MCF 10A (cell line): ENCODE measurements at regions not wholly inside any gene's neighbourhood (a gene's known extent, or its start where the extent isn't known, plus 50 kb on each side); places are given as distances from the start of the nearest gene placed in this dataset.
"Not testable (repeated sequence)": the region's sequence is repeated elsewhere in the genome, so short reads cannot be mapped to it uniquely, and the experiment has no call there.

Experiments
- BruUV-seq: library from RNA; stranded (reverse); fragments of 400-500 nt; replicated peaks from 2 replicates; lab custom pipeline; 2021; lab: Mats Ljungman, UMichigan
- CTCF ChIA-PET: fragments of 300-600 bp; sonication (Branson Sonifier 250); formaldehyde crosslinking; extraction: SDS; loops from one replicate; lab custom pipeline; 2021; ENCODE audit warnings: antibody characterized with exemption, inconsistent platforms; lab: Yijun Ruan, JAX
- POLR2A ChIA-PET: fragments of 300-600, 350-650 bp; sonication (Branson Sonifier 250); formaldehyde crosslinking; extraction: SDS; loops from one replicate; lab custom pipeline; 2020; ENCODE audit warnings: antibody characterized with exemption, inconsistent platforms; lab: Yijun Ruan, JAX
- DNase-seq: peaks from one replicate; pipeline ENCODE4 v3.0.0-alpha.2; 2018; ENCODE audit not compliant: unreplicated experiment
- H3K27ac Mint-ChIP-seq: one replicate; pipeline ENCODE4 v1.8.0; 2022; ENCODE audit warnings: mild to moderate bottlenecking, low read depth, mixed read lengths; ENCODE audit not compliant: unreplicated experiment
- H3K27me3 Mint-ChIP-seq: one replicate; pipeline ENCODE4 v1.8.0; 2022; ENCODE audit warnings: mixed read lengths; ENCODE audit not compliant: insufficient read depth, unreplicated experiment
- H3K36me3 Mint-ChIP-seq: one replicate; pipeline ENCODE4 v1.8.0; 2022; ENCODE audit warnings: mild to moderate bottlenecking, moderate library complexity, mixed read lengths; ENCODE audit not compliant: insufficient read depth, unreplicated experiment
- H3K4me1 Mint-ChIP-seq: one replicate; pipeline ENCODE4 v1.8.0; 2022; ENCODE audit warnings: mixed read lengths; ENCODE audit not compliant: insufficient read depth, unreplicated experiment
- H3K4me3 Mint-ChIP-seq: one replicate; pipeline ENCODE4 v1.8.0; 2022; ENCODE audit warnings: mild to moderate bottlenecking, moderate library complexity, mixed read lengths; ENCODE audit not compliant: unreplicated experiment
- H3K9me3 Mint-ChIP-seq: one replicate; pipeline ENCODE4 v1.8.0; 2022; ENCODE audit warnings: mixed read lengths; ENCODE audit not compliant: unreplicated experiment
- intact Hi-C: fragments of 100-400 bp; cut with micrococcal nuclease; formaldehyde crosslinking; loops from 2 replicates; pipeline ENCODE4 v1.14.1; 2022
- TF ChIP-seq, protein P1 (sequence below): fragments of 200-600 bp; IDR thresholded peaks from one replicate; pipeline ENCODE4 v1.8.0; 2022; ENCODE audit warnings: antibody characterized with exemption, mild to moderate bottlenecking; ENCODE audit not compliant: unreplicated experiment

DNA sequence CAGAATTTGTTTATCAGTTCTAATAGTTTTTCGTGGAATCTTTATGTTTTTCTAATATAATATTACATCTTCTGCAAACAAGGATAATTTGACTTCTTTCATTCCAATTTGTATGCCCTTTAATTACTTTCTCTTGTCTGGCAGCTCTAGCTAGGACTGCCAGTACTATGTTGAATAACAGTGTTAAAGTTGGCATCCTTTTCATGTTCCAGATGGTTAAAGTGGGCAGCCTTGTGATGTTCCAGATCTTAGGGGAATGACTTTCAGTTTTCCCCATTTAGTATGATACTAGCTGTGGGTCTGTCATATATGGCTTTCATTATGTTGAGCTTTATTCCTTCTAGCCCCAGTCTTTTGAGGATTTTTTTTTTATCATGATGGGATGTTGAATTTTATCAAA is 220.6 kb upstream of the WDFY3 start:
- Mint-ChIP-seq H3K4me3 (no peak overlapping the region), H3K36me3 (no peaks in the 10 kb centered on the region), H3K9me3 (no peaks in the 10 kb centered on the region), H3K27ac (no peak overlapping the region), H3K4me1 (no peaks in the 10 kb centered on the region), H3K27me3 (no peaks in the 10 kb centered on the region)
- POLR2A ChIA-PET: no interaction called here
- intact Hi-C loops: no loop called here
- TF ChIP-seq, protein P1, sequence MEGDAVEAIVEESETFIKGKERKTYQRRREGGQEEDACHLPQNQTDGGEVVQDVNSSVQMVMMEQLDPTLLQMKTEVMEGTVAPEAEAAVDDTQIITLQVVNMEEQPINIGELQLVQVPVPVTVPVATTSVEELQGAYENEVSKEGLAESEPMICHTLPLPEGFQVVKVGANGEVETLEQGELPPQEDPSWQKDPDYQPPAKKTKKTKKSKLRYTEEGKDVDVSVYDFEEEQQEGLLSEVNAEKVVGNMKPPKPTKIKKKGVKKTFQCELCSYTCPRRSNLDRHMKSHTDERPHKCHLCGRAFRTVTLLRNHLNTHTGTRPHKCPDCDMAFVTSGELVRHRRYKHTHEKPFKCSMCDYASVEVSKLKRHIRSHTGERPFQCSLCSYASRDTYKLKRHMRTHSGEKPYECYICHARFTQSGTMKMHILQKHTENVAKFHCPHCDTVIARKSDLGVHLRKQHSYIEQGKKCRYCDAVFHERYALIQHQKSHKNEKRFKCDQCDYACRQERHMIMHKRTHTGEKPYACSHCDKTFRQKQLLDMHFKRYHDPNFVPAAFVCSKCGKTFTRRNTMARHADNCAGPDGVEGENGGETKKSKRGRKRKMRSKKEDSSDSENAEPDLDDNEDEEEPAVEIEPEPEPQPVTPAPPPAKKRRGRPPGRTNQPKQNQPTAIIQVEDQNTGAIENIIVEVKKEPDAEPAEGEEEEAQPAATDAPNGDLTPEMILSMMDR: no peak
- DNase-seq: no peak
- CTCF ChIA-PET: no interaction called here
- no TSS peak for BruUV-seq

- intact Hi-C loops, H3K4me1 Mint-ChIP-seq, H3K36me3 Mint-ChIP-seq, H3K27me3 Mint-ChIP-seq, H3K9me3 Mint-ChIP-seq, H3K4me3 Mint-ChIP-seq, POLR2A ChIA-PET, H3K27ac Mint-ChIP-seq, BruUV-seq: not testable (repeated sequence)
- CTCF ChIA-PET: interaction anchor here (0.7 kb wide), 1 partner anchor 48 kb away, joined by 4 read pairs; no protein-coding TSS in a partner anchor
- peak; percentile 4 for DNase-seq
These were observed 229.5 kb upstream of the WDFY3 start for GRCh38 chr4:85196015-85196414.

- H3K4me3 Mint-ChIP-seq: no peak overlapping the region
- DNase-seq: peak; percentile 31
- no TSS peak for BruUV-seq
These were observed 233.6 kb upstream of the WDFY3 start for GRCh38 chr4:85200106-85200505.

DNA sequence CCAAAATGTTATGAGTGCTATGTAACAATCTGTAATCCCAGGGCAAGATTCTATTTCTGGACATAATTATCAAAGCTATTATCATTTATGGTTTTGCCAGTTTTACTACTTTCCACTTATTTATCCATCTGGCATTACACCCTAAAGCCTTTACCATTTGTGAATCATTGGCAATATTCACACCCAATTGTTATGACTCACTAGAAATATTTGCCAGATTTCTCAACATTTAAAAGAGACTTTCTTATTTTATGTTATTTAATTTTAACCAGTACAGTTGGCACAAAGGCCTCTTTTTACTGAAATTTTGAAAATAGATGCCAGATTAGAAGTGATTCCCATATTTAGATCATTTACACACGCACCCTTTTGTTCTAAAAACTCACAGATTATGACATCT is 242.7 kb upstream of the WDFY3 start:
- CTCF ChIA-PET: no interaction called here
- H3K4me3 Mint-ChIP-seq: no peak overlapping the region
- peaks cover 17% of the 10 kb centered on the region for H3K4me1 Mint-ChIP-seq
- intact Hi-C loops: no loop called here
- TF ChIP-seq, protein P1: no peak
- H3K27ac Mint-ChIP-seq: no peak overlapping the region
- no peaks in the 10 kb centered on the region for H3K27me3 Mint-ChIP-seq
- POLR2A ChIA-PET: interaction anchor here (0.6 to 1.3 kb wide), 3 partner anchors 8 to 534 kb away, joined by 3 to 4 read pairs (median 3); no protein-coding TSS in a partner anchor
- H3K36me3 Mint-ChIP-seq: no peaks in the 10 kb centered on the region
- H3K9me3 Mint-ChIP-seq: peaks cover 8% of the 10 kb centered on the region
- peak; percentile 70 for DNase-seq
- BruUV-seq: no TSS peak

More at GRCh38 chr4:85200106-85200505, 233.6 kb upstream of the WDFY3 start:
- Mint-ChIP-seq H3K9me3 (peaks cover 8% of the 10 kb centered on the region), H3K36me3 (no peaks in the 10 kb centered on the region), H3K4me1 (peaks cover 5% of the 10 kb centered on the region), H3K27me3 (no peaks in the 10 kb centered on the region), H3K27ac (no peak overlapping the region)
- POLR2A ChIA-PET: no interaction called here
- intact Hi-C loops: no loop called here
- CTCF ChIA-PET: no interaction called here
- TF ChIP-seq, protein P1: no peak
